ENCODE measurements at regions not wholly inside any gene's neighbourhood (a gene's known extent, or its start where the extent isn't known, plus 50 kb on each side); places are given as distances from the start of the nearest gene placed in this dataset.
A peak's percentile ranks its signal among the peaks of the same experiment; 100 is the strongest.

DNA sequence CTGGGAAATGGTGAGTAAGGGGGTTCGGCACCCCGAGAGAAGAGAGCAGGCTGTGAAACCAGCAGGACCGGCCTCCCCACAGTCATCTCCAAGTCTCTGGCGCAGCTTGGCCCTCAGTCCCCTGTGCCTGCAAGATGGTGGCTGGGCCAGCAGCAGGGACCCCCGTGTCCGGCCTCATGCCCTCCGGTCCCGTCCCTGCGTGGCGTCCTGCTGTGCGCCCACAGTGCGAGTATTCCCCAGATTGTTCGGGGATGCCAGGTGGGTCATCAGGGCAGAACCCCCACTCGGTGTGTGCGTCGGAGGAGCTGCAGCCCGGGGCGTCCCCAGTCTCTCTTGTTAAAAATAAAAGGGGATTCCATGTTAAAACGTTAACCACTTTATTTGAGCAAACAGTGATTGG lies 216.9 kb upstream of the ALG10B start:
- FAIRE-seq (no peak), DNase-seq (ENCODE audit: low read depth) (no peak)
- H3K36me3 ChIP-seq (ENCODE audit: control insufficient read depth, insufficient read depth, low read length): no peaks in the 10 kb centered on the region
- H3K4me3 ChIP-seq (ENCODE audit: low read depth, low read length): no peak overlapping the region
- H3K27me3 ChIP-seq (ENCODE audit: control insufficient read depth, insufficient read depth, low read length): no peaks in the 10 kb centered on the region
- TF ChIP-seq CTCF (IDR thresholded peaks at IDR 0.05; ENCODE audit: insufficient read depth, low read length, severe bottlenecking): no peak

DNA sequence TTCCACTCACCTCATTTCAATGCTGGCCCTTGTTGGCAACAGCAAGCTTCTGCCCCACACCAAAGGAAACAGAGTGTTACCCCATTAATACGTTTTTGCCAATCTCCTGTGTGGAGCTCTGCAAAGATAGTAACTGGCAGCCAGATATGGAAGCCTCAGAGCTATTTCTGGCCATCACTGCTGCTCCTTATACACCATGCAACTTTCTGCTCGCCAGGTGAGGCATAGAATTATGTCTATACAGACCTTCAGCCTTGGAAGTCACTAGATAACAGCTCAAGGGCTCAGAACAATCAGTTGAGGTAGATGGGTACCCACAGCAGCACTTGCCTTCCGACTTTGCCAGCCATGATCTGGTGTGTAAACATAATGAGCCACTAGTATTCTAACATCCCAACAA lies 214.8 kb upstream of the ALG10B start:
- H3K36me3 ChIP-seq (ENCODE audit: control insufficient read depth, insufficient read depth, low read length): no peaks in the 10 kb centered on the region
- H3K27me3 ChIP-seq (ENCODE audit: control insufficient read depth, insufficient read depth, low read length): no peaks in the 10 kb centered on the region
- no peak for DNase-seq (ENCODE audit: low read depth)
- FAIRE-seq: no peak
- no peak overlapping the region for H3K4me3 ChIP-seq (ENCODE audit: low read depth, low read length)
- no peak for TF ChIP-seq CTCF (IDR thresholded peaks at IDR 0.05; ENCODE audit: insufficient read depth, low read length, severe bottlenecking)

DNA sequence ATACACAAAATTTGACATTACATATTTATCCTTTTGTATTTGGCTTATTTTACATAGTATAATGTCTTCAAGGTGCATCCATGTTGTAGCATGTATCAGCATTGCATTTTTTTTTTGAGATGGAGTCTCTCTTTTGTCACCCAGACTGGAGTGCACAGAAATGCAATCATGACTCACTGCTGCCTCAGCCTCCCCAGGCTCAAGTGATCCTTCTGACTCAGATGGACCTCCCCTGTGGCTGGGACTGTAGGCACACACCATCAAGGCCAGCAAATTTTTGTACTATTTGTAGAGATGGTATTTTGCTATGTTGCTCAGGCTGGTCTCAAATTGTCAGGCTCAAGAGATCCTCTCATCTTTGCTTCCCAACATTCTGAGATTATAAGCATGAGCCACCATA lies 214.4 kb upstream of the ALG10B start:
- DNase-seq (ENCODE audit: low read depth) (peak; percentile 50), FAIRE-seq (no peak)
- Histone ChIP-seq H3K36me3 (ENCODE audit: control insufficient read depth, insufficient read depth, low read length) (no peaks in the 10 kb centered on the region), H3K4me3 (ENCODE audit: low read depth, low read length) (no peak overlapping the region), H3K27me3 (ENCODE audit: control insufficient read depth, insufficient read depth, low read length) (no peaks in the 10 kb centered on the region)
- no peak for TF ChIP-seq CTCF (IDR thresholded peaks at IDR 0.05; ENCODE audit: insufficient read depth, low read length, severe bottlenecking)

GRCh38 chr12:38110026-38110699 lies 206.4 kb upstream of the ALG10B start:
- H3K27me3 ChIP-seq (ENCODE audit: control insufficient read depth, insufficient read depth, low read length): no peaks in the 10 kb centered on the region
- FAIRE-seq (no peak), DNase-seq (ENCODE audit: low read depth) (peak; percentile 35)
- H3K36me3 ChIP-seq (ENCODE audit: control insufficient read depth, insufficient read depth, low read length): no peaks in the 10 kb centered on the region
- TF ChIP-seq CTCF (IDR thresholded peaks at IDR 0.05; ENCODE audit: insufficient read depth, low read length, severe bottlenecking): no peak
- no peak overlapping the region for H3K4me3 ChIP-seq (ENCODE audit: low read depth, low read length)

DNA sequence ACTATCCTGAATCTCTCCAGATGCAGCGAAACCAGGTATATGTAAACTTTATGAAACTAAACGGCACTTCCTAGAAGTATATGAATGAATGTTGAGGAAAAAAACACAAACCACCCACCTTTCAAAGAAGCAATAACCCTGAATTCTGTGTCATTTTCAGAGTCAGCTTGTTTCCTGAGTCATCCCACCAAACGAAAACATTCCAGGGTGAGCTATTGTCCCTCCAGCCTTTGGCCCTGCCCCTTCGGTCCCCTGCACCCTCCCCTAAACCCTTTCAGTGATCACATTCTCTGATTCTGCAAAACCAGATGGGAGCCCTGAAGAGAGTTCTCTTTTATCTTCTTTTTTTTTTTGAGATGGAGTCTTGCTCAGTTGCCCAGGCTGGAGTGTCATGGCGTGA lies 202.6 kb upstream of the ALG10B start:
- H3K36me3 ChIP-seq (ENCODE audit: control insufficient read depth, insufficient read depth, low read length): no peaks in the 10 kb centered on the region
- TF ChIP-seq CTCF (IDR thresholded peaks at IDR 0.05; ENCODE audit: insufficient read depth, low read length, severe bottlenecking): no peak
- DNase-seq (ENCODE audit: low read depth) (no peak), FAIRE-seq (no peak)
- H3K27me3 ChIP-seq (ENCODE audit: control insufficient read depth, insufficient read depth, low read length): no peaks in the 10 kb centered on the region
- H3K4me3 ChIP-seq (ENCODE audit: low read depth, low read length): no peak overlapping the region

GRCh38 chr12:38116968-38117367 lies 199.6 kb upstream of the ALG10B start:
- FAIRE-seq: no peak
- TF ChIP-seq CTCF (IDR thresholded peaks at IDR 0.05; ENCODE audit: insufficient read depth, low read length, severe bottlenecking): no peak
- DNase-seq (ENCODE audit: low read depth): no peak
- H3K4me3 ChIP-seq (ENCODE audit: low read depth, low read length): no peak overlapping the region
- H3K36me3 ChIP-seq (ENCODE audit: control insufficient read depth, insufficient read depth, low read length): no peaks in the 10 kb centered on the region
- H3K27me3 ChIP-seq (ENCODE audit: control insufficient read depth, insufficient read depth, low read length): no peaks in the 10 kb centered on the region

Measured in bronchial epithelial cell (primary cell).